GM21423 (cell line): ENCODE measurements at regions not wholly inside any gene's neighbourhood (a gene's known extent, or its start where the extent isn't known, plus 50 kb on each side); places are given as distances from the start of the nearest gene placed in this dataset.

Experiments
- ATAC-seq: cut with Tn5 transposase; IDR thresholded peaks from one replicate; pipeline ENCODE4 v1.9.1; 2021; ENCODE audit warnings: mild to moderate bottlenecking, moderate library complexity; ENCODE audit not compliant: unreplicated experiment

DNA sequence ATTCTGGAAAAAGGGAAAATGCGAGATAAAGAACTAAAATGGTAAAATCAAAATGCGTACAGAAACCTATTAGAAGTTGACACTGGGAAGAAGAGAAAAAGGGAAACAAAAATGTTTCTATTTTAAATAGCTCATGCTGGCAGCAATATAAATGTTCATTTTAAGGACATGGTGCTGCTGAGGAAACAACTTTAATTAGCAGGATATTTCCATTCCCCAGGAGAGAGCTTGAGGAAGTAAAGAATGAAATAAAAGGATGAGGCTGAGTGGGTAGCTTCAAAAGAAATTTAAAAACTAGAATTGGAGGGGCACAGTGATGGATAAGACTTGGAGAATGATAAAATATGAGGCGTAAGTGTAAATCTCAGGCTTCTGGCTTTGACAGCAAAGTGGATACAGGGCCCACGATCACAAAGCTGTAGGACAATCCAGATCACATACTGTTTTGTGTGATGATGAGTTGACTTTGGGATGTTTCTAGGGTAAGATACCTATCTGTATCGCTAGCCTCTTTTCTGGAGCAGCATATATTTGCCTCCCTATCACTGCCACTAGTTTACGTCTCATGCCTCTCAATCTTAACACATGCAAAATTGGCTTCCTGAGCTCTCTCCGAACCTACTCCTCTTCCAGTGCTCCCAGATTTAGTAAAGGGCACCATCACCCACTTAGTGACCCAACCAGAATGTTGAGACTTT is 571.3 kb upstream of the MIR17HG start:
- no peak for ATAC-seq

GRCh38 chr13:90783273-90783672 is 564.2 kb upstream of the MIR17HG start:
- no peak for ATAC-seq

DNA sequence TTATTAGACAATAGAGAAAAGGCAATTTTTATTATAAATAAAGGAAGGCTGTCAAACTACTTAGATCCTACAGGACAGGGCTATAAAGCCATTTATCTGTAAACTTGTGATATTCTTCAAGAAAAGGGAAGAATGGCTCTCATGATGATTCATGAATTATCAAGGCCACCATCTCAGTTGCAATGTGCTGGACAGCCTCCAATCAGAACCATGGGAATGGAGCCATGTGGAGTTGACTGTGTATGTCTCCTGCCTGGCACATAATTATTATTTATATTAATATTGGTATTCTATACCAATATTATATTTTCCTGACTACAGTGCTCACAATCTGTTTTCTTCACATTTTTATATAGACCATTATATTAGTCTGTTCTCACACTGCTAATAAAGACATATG is 560.5 kb upstream of the MIR17HG start:
- no peak for ATAC-seq

DNA sequence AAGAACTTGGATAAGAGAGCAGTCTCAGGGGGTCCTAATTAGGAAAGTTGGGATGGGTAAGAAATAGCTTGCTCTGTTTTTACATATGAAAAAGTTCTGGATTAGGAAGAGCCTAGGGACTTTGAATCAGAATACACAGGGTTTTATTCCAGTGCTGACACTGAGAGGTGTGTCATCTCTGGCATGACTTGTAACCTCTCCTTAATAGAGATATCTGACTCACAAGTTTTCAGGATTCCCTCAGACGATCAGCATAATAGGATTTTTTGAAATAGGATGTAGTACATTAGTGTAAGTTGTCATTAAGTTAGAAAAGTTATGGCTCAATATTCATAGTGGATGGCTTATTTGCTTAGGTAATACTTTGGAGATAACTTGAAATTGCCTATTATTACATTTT is 555.2 kb upstream of the MIR17HG start:
- no peak for ATAC-seq

GRCh38 chr13:90793261-90793820 is 554.1 kb upstream of the MIR17HG start:
- no peak for ATAC-seq

- no peak for ATAC-seq
These were observed 551.0 kb upstream of the MIR17HG start for GRCh38 chr13:90796474-90796873.

- no peak for ATAC-seq
These were observed 550.2 kb upstream of the MIR17HG start for GRCh38 chr13:90797335-90797734.

DNA sequence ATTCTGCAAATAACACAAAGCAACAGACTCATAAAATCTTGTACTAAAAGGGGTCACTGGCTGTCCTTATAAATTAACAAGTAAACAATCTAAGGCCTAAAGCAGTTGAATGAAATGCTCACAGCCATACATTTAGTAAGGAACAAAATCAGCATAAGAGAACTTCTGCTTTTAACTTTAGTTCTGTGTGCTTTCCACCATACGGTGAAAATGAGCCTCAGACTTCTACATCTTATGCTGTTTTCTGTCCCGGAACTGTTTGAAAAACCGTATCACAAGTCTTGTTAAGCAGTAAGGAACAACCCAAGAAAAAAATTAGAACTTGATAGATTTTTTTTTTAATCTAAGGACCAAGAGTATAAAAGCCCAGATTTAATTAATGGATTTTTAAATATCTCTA is 549.1 kb upstream of the MIR17HG start:
- no peak for ATAC-seq

DNA sequence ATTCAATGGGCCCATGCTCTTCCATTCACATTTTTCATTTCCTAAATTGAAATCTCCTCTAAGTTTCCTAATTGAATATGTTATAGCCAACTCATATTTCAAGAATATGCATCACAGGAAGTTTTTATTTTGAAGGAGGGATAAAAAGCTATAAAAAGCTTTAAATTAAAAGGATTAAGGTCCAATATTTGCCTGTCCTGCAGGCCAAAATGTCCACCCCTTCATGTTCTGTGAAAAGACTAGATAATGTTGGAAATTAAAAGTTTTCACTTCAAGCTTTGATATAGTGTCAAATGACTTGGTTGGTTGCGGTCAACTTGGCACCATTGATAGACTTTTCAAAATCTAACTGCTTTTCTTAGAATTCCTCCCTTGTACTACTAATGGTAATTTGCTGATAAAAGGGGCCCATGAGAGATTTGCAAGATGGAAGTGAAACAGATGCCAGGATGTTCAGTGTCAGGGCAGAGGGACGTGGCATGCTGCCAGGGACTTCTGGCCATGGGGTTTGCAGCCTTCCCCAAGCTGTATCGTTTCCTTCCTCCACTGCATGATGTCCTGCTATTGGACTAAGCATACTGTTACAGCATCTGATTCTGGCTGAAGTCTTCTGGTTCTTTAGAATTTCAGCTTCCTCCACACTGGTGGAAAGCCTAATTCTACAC is 547.3 kb upstream of the MIR17HG start:
- ATAC-seq, result no peak

DNA sequence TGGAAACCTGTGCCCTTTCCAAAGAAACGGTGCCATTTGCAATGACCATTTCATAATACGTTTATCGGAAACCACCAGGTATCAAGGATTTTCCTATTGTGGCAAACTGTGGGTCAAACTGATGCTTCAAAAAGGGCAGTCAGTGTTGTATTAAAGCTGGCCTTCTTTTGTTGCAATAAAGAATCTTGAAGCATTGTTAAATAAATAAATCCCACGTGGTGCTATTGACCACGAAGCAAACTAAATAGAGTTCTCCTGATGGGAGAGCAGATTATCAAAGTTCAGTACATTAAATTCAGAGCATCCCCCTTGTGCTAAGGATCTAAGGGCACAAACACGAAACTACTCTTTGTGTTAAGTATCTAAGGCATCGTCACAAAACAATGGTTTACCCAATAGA is 545.9 kb upstream of the MIR17HG start:
- no peak for ATAC-seq

DNA sequence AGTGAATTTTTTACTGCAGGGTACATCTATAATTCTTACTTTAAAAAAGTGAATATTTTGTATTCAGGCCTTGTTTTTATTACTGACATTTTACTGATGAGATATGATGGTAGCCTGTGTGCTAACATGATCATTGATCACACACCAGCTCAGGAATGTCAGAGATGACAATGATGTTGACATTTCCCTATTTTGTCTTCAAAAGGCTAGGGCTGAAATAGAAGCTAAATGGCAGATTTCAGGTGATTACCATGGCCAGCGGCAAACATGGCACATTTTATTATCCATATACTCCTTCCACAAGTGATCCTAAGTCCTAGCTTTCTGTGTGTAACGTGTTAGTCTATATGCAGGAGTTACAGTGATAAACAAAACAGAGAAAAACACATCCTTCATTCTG is 544.3 kb upstream of the MIR17HG start:
- no peak for ATAC-seq

DNA sequence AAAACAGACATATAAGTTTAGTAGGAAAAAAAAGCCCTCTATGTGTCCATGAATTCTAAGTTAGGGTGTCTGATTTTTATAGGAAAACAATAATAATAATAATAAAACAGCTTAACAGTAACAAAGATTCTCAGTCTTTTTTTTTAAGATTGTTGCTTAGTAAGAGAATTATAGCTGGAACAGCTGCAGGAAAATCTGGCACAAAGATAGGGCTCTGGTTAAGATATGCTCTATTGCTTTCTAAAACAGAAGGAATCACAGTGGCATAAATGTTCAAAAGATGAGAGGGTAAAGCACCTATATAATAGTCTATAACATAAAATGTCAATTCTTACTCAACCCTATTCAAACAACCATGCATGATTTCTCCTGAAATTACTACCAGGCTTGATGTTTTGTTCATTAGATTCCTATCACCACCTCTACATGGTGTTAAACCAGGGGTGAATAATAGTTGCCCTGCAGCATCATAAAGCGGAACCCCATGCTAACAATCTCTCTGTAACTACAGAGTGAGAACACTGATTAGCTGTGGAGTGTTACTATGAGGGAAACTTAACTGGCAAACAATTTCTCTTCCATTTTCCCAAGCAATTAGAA is 541.4 kb upstream of the MIR17HG start:
- ATAC-seq, result no peak

GRCh38 chr13:90806892-90807291 is 540.6 kb upstream of the MIR17HG start:
- no peak for ATAC-seq

- no peak for ATAC-seq
These were observed 538.6 kb upstream of the MIR17HG start for GRCh38 chr13:90808838-90809237.

- ATAC-seq, result no peak
These were observed 523.5 kb upstream of the MIR17HG start for GRCh38 chr13:90824032-90824431.

GRCh38 chr13:90826688-90827087 is 520.8 kb upstream of the MIR17HG start:
- no peak for ATAC-seq

- ATAC-seq, result no peak
These were observed 516.7 kb upstream of the MIR17HG start for GRCh38 chr13:90830782-90831181.

DNA sequence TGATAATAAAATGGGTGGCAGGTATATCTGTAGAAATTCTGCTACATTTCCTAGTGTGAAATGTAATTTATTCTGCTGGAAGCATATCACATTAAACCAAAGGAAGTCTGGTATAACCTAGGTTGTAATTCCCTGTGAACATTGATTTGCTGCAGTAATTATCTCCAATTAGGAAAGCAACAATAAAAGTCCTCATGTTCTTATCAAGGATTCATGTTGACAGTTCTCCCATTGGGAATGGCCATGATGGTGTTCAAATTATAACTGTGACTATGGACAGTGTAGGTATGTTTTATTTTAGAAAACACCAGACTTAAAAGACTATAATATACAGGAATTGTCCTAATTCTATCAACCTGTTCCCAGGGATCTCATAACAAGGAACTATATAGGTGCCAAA is 513.5 kb upstream of the MIR17HG start:
- ATAC-seq, result no peak

DNA sequence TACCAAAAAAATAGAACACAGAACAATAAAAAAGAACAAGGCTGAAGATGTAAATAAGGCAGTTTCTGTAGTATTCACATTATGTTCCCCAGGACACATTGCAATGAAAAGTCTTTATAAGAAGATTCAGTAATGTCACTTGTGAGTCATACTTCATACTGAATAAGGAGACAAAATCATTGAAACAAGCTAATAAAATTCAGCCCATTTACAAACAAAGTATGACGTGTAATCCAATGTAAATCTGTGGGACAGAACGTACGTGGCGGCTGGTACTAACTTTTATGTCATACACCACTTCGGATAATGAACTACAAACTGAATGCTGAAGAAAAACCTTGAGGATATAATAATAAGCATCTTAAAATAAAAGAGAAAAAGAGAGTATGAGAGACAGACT is 512.8 kb upstream of the MIR17HG start:
- ATAC-seq, result no peak

- no peak for ATAC-seq
These were observed 511.7 kb upstream of the MIR17HG start for GRCh38 chr13:90835826-90836225.

GRCh38 chr13:90838317-90838960 is 509.0 kb upstream of the MIR17HG start:
- ATAC-seq, result no peak

DNA sequence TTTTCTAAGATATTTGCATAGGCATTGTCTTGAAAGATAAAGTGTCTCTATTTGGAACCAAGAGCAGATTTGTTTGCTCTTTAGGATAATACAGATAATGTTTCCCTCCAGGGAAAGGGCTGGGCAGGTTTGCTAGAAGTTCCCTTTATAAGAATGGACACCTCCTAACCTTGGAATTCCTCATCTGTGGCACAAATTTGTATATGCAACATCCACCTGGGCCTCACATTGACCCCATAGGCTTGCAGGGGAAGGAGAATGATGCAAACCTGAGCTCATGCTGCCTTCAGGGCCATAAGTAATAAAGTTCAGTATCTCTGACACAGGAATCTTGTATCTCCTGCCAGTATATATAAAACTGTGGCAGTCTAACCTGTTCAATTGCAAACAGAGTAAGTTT is 508.4 kb upstream of the MIR17HG start:
- no peak for ATAC-seq
